ENCODE measurements at regions not wholly inside any gene's neighbourhood (a gene's known extent, or its start where the extent isn't known, plus 50 kb on each side); places are given as distances from the start of the nearest gene placed in this dataset.

DNA sequence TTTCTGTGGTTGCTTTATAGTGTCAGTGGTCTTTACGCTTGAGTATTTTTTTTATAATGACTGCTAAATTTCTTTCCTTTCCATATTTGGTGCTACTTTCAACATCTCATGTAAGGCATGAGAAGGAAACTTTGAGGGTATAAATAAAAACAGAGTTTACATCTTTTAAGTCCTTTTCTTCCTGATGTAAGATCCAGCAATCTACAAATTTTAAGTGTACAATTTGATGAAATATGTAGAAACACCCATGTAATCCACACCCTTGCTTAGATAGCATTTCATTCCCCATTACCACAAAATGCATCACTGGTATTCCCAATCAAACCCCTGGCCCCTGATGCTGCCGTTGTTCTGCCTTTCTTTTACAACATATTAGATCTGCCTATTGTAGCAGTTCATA, 769.1 kb downstream of the CCDC85A start:
- no peak for TF ChIP-seq OSR1 (CRISPR knock-in tag; IDR thresholded peaks at IDR 0.05)
- no peak for TF ChIP-seq ZNF565 (CRISPR knock-in tag; conservative IDR thresholded peaks at IDR 0.05; ENCODE audit: low read depth)
- no peak for TF ChIP-seq RARB (CRISPR knock-in tag; IDR thresholded peaks at IDR 0.05)
- no peak for TF ChIP-seq BACH2 (CRISPR knock-in tag; IDR thresholded peaks at IDR 0.05; ENCODE audit: borderline replicate concordance)
- no peak for TF ChIP-seq SNAI2 (CRISPR knock-in tag; IDR thresholded peaks at IDR 0.05)
- TF ChIP-seq, protein P1, sequence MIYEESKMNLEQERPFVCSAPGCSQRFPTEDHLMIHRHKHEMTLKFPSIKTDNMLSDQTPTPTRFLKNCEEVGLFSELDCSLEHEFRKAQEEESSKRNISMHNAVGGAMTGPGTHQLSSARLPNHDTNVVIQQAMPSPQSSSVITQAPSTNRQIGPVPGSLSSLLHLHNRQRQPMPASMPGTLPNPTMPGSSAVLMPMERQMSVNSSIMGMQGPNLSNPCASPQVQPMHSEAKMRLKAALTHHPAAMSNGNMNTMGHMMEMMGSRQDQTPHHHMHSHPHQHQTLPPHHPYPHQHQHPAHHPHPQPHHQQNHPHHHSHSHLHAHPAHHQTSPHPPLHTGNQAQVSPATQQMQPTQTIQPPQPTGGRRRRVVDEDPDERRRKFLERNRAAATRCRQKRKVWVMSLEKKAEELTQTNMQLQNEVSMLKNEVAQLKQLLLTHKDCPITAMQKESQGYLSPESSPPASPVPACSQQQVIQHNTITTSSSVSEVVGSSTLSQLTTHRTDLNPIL (CRISPR knock-in tag; IDR thresholded peaks at IDR 0.05; ENCODE audit: low read depth): no peak
- TF ChIP-seq, protein P2, sequence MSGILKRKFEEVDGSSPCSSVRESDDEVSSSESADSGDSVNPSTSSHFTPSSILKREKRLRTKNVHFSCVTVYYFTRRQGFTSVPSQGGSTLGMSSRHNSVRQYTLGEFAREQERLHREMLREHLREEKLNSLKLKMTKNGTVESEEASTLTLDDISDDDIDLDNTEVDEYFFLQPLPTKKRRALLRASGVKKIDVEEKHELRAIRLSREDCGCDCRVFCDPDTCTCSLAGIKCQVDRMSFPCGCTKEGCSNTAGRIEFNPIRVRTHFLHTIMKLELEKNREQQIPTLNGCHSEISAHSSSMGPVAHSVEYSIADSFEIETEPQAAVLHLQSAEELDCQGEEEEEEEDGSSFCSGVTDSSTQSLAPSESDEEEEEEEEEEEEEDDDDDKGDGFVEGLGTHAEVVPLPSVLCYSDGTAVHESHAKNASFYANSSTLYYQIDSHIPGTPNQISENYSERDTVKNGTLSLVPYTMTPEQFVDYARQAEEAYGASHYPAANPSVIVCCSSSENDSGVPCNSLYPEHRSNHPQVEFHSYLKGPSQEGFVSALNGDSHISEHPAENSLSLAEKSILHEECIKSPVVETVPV (CRISPR knock-in tag; IDR thresholded peaks at IDR 0.05): no peak
- no peak for TF ChIP-seq ZFP3 (CRISPR knock-in tag; IDR thresholded peaks at IDR 0.05)
- TF ChIP-seq, protein P3, sequence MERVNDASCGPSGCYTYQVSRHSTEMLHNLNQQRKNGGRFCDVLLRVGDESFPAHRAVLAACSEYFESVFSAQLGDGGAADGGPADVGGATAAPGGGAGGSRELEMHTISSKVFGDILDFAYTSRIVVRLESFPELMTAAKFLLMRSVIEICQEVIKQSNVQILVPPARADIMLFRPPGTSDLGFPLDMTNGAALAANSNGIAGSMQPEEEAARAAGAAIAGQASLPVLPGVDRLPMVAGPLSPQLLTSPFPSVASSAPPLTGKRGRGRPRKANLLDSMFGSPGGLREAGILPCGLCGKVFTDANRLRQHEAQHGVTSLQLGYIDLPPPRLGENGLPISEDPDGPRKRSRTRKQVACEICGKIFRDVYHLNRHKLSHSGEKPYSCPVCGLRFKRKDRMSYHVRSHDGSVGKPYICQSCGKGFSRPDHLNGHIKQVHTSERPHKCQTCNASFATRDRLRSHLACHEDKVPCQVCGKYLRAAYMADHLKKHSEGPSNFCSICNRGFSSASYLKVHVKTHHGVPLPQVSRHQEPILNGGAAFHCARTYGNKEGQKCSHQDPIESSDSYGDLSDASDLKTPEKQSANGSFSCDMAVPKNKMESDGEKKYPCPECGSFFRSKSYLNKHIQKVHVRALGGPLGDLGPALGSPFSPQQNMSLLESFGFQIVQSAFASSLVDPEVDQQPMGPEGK (CRISPR knock-in tag; IDR thresholded peaks at IDR 0.05; ENCODE audit: borderline replicate concordance): no peak
- no peak for TF ChIP-seq ZNF8 (CRISPR knock-in tag; IDR thresholded peaks at IDR 0.05)
- no peak for TF ChIP-seq TCF4 (CRISPR knock-in tag; IDR thresholded peaks at IDR 0.05; ENCODE audit: borderline replicate concordance)

Data from SK-N-SH treated with all-trans-retinoic acid at 6 μM for 48 hours (cell line).